ENCODE measurements at regions not wholly inside any gene's neighbourhood (a gene's known extent, or its start where the extent isn't known, plus 50 kb on each side); places are given as distances from the start of the nearest gene placed in this dataset.
"Not testable (repeated sequence)": the region's sequence is repeated elsewhere in the genome, so short reads cannot be mapped to it uniquely, and the experiment has no call there.

DNA sequence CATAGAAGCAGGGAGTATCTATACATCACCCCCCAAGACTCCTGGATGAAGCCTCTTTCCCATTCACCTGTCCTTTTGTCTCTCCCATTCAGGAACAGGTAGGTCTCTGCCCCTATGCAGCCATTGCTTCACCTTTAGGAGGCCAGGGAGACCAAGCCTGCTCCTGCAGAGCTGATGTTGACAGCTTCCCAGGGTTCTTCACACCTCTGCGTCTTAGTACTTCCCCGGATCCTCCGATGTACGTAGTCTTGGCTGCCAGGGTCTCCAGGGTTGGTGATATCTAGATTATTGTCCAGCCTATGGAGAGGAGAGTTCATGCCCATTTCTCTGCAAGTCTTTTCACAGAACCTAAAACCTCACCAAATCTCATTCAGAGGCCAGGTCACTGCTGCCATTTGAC, 365.7 kb upstream of the KLF6 start:
- no peak for ATAC-seq (ENCODE audit: insufficient read depth, low read depth)
- Histone ChIP-seq H3K9ac (ENCODE audit: low read depth, low read length) (no peak overlapping the region), H3K4me2 (ENCODE audit: insufficient read depth, low read length) (no peak overlapping the region), H3K27ac (ENCODE audit: low read length) (no peak overlapping the region), H3K4me3 (ENCODE audit: low read depth in 1 of 2, low read length in 2 of 2) (no peak overlapping the region), H2AFZ (ENCODE audit: low read depth, low read length) (no peak overlapping the region), H3K36me3 (ENCODE audit: insufficient read depth, low read length) (no peaks in the 10 kb centered on the region), H3K79me2 (ENCODE audit: insufficient read depth, low read length) (no peaks in the 10 kb centered on the region), H3K27me3 (ENCODE audit: insufficient read depth, low read length, poor library complexity) (no peaks in the 10 kb centered on the region), H3K9me3 (ENCODE audit: insufficient read depth, low read length, severe bottlenecking) (no peaks in the 10 kb centered on the region), H3K4me1 (ENCODE audit: insufficient read depth, low read length) (peaks cover 16% of the 10 kb centered on the region), H4K20me1 (ENCODE audit: insufficient read depth, low read length) (no peaks in the 10 kb centered on the region)
- no peak for TF ChIP-seq CTCF (IDR thresholded peaks at IDR 0.05; ENCODE audit: borderline replicate concordance, extremely low read depth, low read length, poor library complexity, severe bottlenecking)
- TF ChIP-seq EZH2 (IDR thresholded peaks at IDR 0.05; ENCODE audit: borderline replicate concordance, low read depth, low read length, severe bottlenecking): no peak
- DNase-seq: no peak

DNA sequence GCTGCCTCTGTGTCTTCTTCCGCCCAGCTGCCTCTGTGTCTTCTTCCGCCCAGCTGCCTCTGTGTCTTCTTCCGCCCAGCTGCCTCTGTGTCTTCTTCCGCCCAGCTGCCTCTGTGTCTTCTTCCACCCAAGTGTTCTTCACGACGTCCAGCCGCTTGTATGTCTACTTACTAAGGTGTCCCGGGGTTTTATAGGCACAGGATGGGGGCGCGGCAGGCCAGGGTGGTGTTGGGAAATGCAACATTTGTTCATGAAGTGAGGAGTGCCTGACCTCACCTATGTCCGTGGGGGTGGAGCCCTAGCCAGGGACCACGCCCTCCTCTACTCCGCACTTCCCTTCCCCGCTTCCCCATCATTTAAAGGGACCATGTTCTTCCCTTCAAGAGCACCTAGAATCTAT, 364.5 kb upstream of the KLF6 start:
- not testable (repeated sequence) for H3K27me3 ChIP-seq (ENCODE audit: insufficient read depth, low read length, poor library complexity); H3K36me3 ChIP-seq (ENCODE audit: insufficient read depth, low read length); H3K79me2 ChIP-seq (ENCODE audit: insufficient read depth, low read length); H4K20me1 ChIP-seq (ENCODE audit: insufficient read depth, low read length); H3K4me2 ChIP-seq (ENCODE audit: insufficient read depth, low read length); ATAC-seq (ENCODE audit: insufficient read depth, low read depth); H3K27ac ChIP-seq (ENCODE audit: low read length); H3K9me3 ChIP-seq (ENCODE audit: insufficient read depth, low read length, severe bottlenecking); H3K4me3 ChIP-seq (ENCODE audit: low read depth in 1 of 2, low read length in 2 of 2); DNase-seq; H2AFZ ChIP-seq (ENCODE audit: low read depth, low read length); H3K9ac ChIP-seq (ENCODE audit: low read depth, low read length)
- peaks cover 10% of the 10 kb centered on the region for H3K4me1 ChIP-seq (ENCODE audit: insufficient read depth, low read length)

GRCh38 chr10:4147245-4147644, 362.2 kb upstream of the KLF6 start:
- H3K36me3 ChIP-seq (ENCODE audit: insufficient read depth, low read length): no peaks in the 10 kb centered on the region
- no peak overlapping the region for H3K27ac ChIP-seq (ENCODE audit: low read length)
- H3K27me3 ChIP-seq (ENCODE audit: insufficient read depth, low read length, poor library complexity): no peaks in the 10 kb centered on the region
- H4K20me1 ChIP-seq (ENCODE audit: insufficient read depth, low read length): no peaks in the 10 kb centered on the region
- no peak for TF ChIP-seq CTCF (IDR thresholded peaks at IDR 0.05; ENCODE audit: borderline replicate concordance, extremely low read depth, low read length, poor library complexity, severe bottlenecking)
- no peak for TF ChIP-seq EZH2 (IDR thresholded peaks at IDR 0.05; ENCODE audit: borderline replicate concordance, low read depth, low read length, severe bottlenecking)
- H3K79me2 ChIP-seq (ENCODE audit: insufficient read depth, low read length): no peaks in the 10 kb centered on the region
- no peaks in the 10 kb centered on the region for H3K4me1 ChIP-seq (ENCODE audit: insufficient read depth, low read length)
- no peaks in the 10 kb centered on the region for H3K9me3 ChIP-seq (ENCODE audit: insufficient read depth, low read length, severe bottlenecking)
- no peak for DNase-seq
- H3K4me3 ChIP-seq (ENCODE audit: low read depth in 1 of 2, low read length in 2 of 2): no peak overlapping the region
- no peak overlapping the region for H3K4me2 ChIP-seq (ENCODE audit: insufficient read depth, low read length)
- no peak overlapping the region for H3K9ac ChIP-seq (ENCODE audit: low read depth, low read length)
- no peak for ATAC-seq (ENCODE audit: insufficient read depth, low read depth)
- H2AFZ ChIP-seq (ENCODE audit: low read depth, low read length): no peak overlapping the region

- H3K9ac ChIP-seq (ENCODE audit: low read depth, low read length): no peak overlapping the region
- TF ChIP-seq CTCF (IDR thresholded peaks at IDR 0.05; ENCODE audit: borderline replicate concordance, extremely low read depth, low read length, poor library complexity, severe bottlenecking) (no peak), EZH2 (IDR thresholded peaks at IDR 0.05; ENCODE audit: borderline replicate concordance, low read depth, low read length, severe bottlenecking) (no peak)
- H3K79me2 ChIP-seq (ENCODE audit: insufficient read depth, low read length): no peaks in the 10 kb centered on the region
- H3K4me3 ChIP-seq (ENCODE audit: low read depth in 1 of 2, low read length in 2 of 2): no peak overlapping the region
- H3K27ac ChIP-seq (ENCODE audit: low read length): no peak overlapping the region
- DNase-seq: no peak
- no peaks in the 10 kb centered on the region for H3K36me3 ChIP-seq (ENCODE audit: insufficient read depth, low read length)
- no peaks in the 10 kb centered on the region for H4K20me1 ChIP-seq (ENCODE audit: insufficient read depth, low read length)
- H3K4me1 ChIP-seq (ENCODE audit: insufficient read depth, low read length): no peaks in the 10 kb centered on the region
- no peak overlapping the region for H3K4me2 ChIP-seq (ENCODE audit: insufficient read depth, low read length)
- H2AFZ ChIP-seq (ENCODE audit: low read depth, low read length): no peak overlapping the region
- ATAC-seq (ENCODE audit: insufficient read depth, low read depth): no peak
- H3K9me3 ChIP-seq (ENCODE audit: insufficient read depth, low read length, severe bottlenecking): peaks cover 5% of the 10 kb centered on the region
- H3K27me3 ChIP-seq (ENCODE audit: insufficient read depth, low read length, poor library complexity): no peaks in the 10 kb centered on the region
Observed at GRCh38 chr10:4144817-4145216, 359.8 kb upstream of the KLF6 start.

All from DND-41 (cell line).